Mammary epithelial cell (primary cell): ENCODE measurements at regions not wholly inside any gene's neighbourhood (a gene's known extent, or its start where the extent isn't known, plus 50 kb on each side); places are given as distances from the start of the nearest gene placed in this dataset.
"Not testable (repeated sequence)": the region's sequence is repeated elsewhere in the genome, so short reads cannot be mapped to it uniquely, and the experiment has no call there.

ENCODE experiments used
- CTCF ChIP-seq, 2 donors: IDR thresholded peaks in 1 of 2; conservative IDR thresholded peaks in 1 of 2; 2 replicates each; pipeline ENCODE4 v1.5.1; 2011 to 2012; ENCODE audit warnings: inconsistent platforms in 2 of 2, low read length in 2 of 2, mild to moderate bottlenecking in 2 of 2, control low read depth in 1 of 2, low read depth in 1 of 2; ENCODE audit not compliant: insufficient read depth in 1 of 2; ENCODE audit errors: extremely low read depth in 1 of 2
- EZH2 ChIP-seq: IDR thresholded peaks from 2 replicates; pipeline ENCODE4 v1.6.1; 2012; ENCODE audit warnings: low read length, inconsistent platforms, borderline replicate concordance

- not testable (repeated sequence) for TF ChIP-seq CTCF (conservative IDR thresholded peaks at IDR 0.05 in 1 of 2, IDR thresholded peaks at IDR 0.05 in 1 of 2; ENCODE audit: extremely low read depth in 1 of 2, insufficient read depth in 1 of 2, low read depth in 1 of 2, low read length in 2 of 2); EZH2
These were observed 170.5 kb upstream of the PLGLB2 start for GRCh38 chr2:87577358-87577757.
